ENCODE measurements at regions not wholly inside any gene's neighbourhood (a gene's known extent, or its start where the extent isn't known, plus 50 kb on each side); places are given as distances from the start of the nearest gene placed in this dataset.
"Not testable (repeated sequence)": the region's sequence is repeated elsewhere in the genome, so short reads cannot be mapped to it uniquely, and the experiment has no call there.

- no peak overlapping the region for H3K4me2 ChIP-seq (ENCODE audit: insufficient read depth, low read length)
- no peaks in the 10 kb centered on the region for H4K20me1 ChIP-seq (ENCODE audit: insufficient read depth, low read length)
- H3K4me3 ChIP-seq (ENCODE audit: low read depth in 1 of 2, low read length in 2 of 2): no peak overlapping the region
- H3K27ac ChIP-seq (ENCODE audit: low read length): no peak overlapping the region
- no peak overlapping the region for H3K9ac ChIP-seq (ENCODE audit: low read depth, low read length)
- ATAC-seq (ENCODE audit: insufficient read depth, low read depth): no peak
- H3K27me3 ChIP-seq (ENCODE audit: insufficient read depth, low read length, poor library complexity): no peaks in the 10 kb centered on the region
- H3K9me3 ChIP-seq (ENCODE audit: insufficient read depth, low read length, severe bottlenecking): no peaks in the 10 kb centered on the region
- H3K36me3 ChIP-seq (ENCODE audit: insufficient read depth, low read length): no peaks in the 10 kb centered on the region
- H3K79me2 ChIP-seq (ENCODE audit: insufficient read depth, low read length): no peaks in the 10 kb centered on the region
- no peaks in the 10 kb centered on the region for H3K4me1 ChIP-seq (ENCODE audit: insufficient read depth, low read length)
- DNase-seq: no peak
- no peak overlapping the region for H2AFZ ChIP-seq (ENCODE audit: low read depth, low read length)
- TF ChIP-seq EZH2 (IDR thresholded peaks at IDR 0.05; ENCODE audit: borderline replicate concordance, low read depth, low read length, severe bottlenecking): no peak
- TF ChIP-seq CTCF (IDR thresholded peaks at IDR 0.05; ENCODE audit: borderline replicate concordance, extremely low read depth, low read length, poor library complexity, severe bottlenecking): no peak
Observed at GRCh38 chr3:69628951-69629350, 110.3 kb upstream of the MITF start.

- H3K27me3 ChIP-seq (ENCODE audit: insufficient read depth, low read length, poor library complexity): no peaks in the 10 kb centered on the region
- no peak overlapping the region for H2AFZ ChIP-seq (ENCODE audit: low read depth, low read length)
- H3K4me2 ChIP-seq (ENCODE audit: insufficient read depth, low read length): no peak overlapping the region
- H3K4me3 ChIP-seq (ENCODE audit: low read depth in 1 of 2, low read length in 2 of 2): no peak overlapping the region
- H3K4me1 ChIP-seq (ENCODE audit: insufficient read depth, low read length): no peaks in the 10 kb centered on the region
- H3K79me2 ChIP-seq (ENCODE audit: insufficient read depth, low read length): no peaks in the 10 kb centered on the region
- no peak overlapping the region for H3K27ac ChIP-seq (ENCODE audit: low read length)
- H3K9me3 ChIP-seq (ENCODE audit: insufficient read depth, low read length, severe bottlenecking): no peaks in the 10 kb centered on the region
- H4K20me1 ChIP-seq (ENCODE audit: insufficient read depth, low read length): no peaks in the 10 kb centered on the region
- DNase-seq (no peak), ATAC-seq (ENCODE audit: insufficient read depth, low read depth) (no peak)
- TF ChIP-seq EZH2 (IDR thresholded peaks at IDR 0.05; ENCODE audit: borderline replicate concordance, low read depth, low read length, severe bottlenecking): no peak
- TF ChIP-seq CTCF (IDR thresholded peaks at IDR 0.05; ENCODE audit: borderline replicate concordance, extremely low read depth, low read length, poor library complexity, severe bottlenecking): no peak
- no peak overlapping the region for H3K9ac ChIP-seq (ENCODE audit: low read depth, low read length)
- H3K36me3 ChIP-seq (ENCODE audit: insufficient read depth, low read length): no peaks in the 10 kb centered on the region
Observed at GRCh38 chr3:69613286-69613685, 126.0 kb upstream of the MITF start.

GRCh38 chr3:69612791-69613190 is 126.5 kb upstream of the MITF start:
- no peak overlapping the region for H3K9ac ChIP-seq (ENCODE audit: low read depth, low read length)
- no peaks in the 10 kb centered on the region for H4K20me1 ChIP-seq (ENCODE audit: insufficient read depth, low read length)
- H3K9me3 ChIP-seq (ENCODE audit: insufficient read depth, low read length, severe bottlenecking): no peaks in the 10 kb centered on the region
- no peak overlapping the region for H3K4me2 ChIP-seq (ENCODE audit: insufficient read depth, low read length)
- DNase-seq (no peak), ATAC-seq (ENCODE audit: insufficient read depth, low read depth) (no peak)
- H3K4me3 ChIP-seq (ENCODE audit: low read depth in 1 of 2, low read length in 2 of 2): no peak overlapping the region
- no peaks in the 10 kb centered on the region for H3K4me1 ChIP-seq (ENCODE audit: insufficient read depth, low read length)
- H3K79me2 ChIP-seq (ENCODE audit: insufficient read depth, low read length): no peaks in the 10 kb centered on the region
- H3K27me3 ChIP-seq (ENCODE audit: insufficient read depth, low read length, poor library complexity): no peaks in the 10 kb centered on the region
- TF ChIP-seq CTCF (IDR thresholded peaks at IDR 0.05; ENCODE audit: borderline replicate concordance, extremely low read depth, low read length, poor library complexity, severe bottlenecking) (no peak), EZH2 (IDR thresholded peaks at IDR 0.05; ENCODE audit: borderline replicate concordance, low read depth, low read length, severe bottlenecking) (no peak)
- no peak overlapping the region for H2AFZ ChIP-seq (ENCODE audit: low read depth, low read length)
- H3K36me3 ChIP-seq (ENCODE audit: insufficient read depth, low read length): no peaks in the 10 kb centered on the region
- no peak overlapping the region for H3K27ac ChIP-seq (ENCODE audit: low read length)

GRCh38 chr3:69609566-69609965 is 129.7 kb upstream of the MITF start:
- H3K4me3 ChIP-seq (ENCODE audit: low read depth in 1 of 2, low read length in 2 of 2); H3K9ac ChIP-seq (ENCODE audit: low read depth, low read length); DNase-seq; H2AFZ ChIP-seq (ENCODE audit: low read depth, low read length); H3K27ac ChIP-seq (ENCODE audit: low read length); H3K79me2 ChIP-seq (ENCODE audit: insufficient read depth, low read length); H3K9me3 ChIP-seq (ENCODE audit: insufficient read depth, low read length, severe bottlenecking); H3K4me1 ChIP-seq (ENCODE audit: insufficient read depth, low read length); H3K36me3 ChIP-seq (ENCODE audit: insufficient read depth, low read length); H3K27me3 ChIP-seq (ENCODE audit: insufficient read depth, low read length, poor library complexity); H4K20me1 ChIP-seq (ENCODE audit: insufficient read depth, low read length); ATAC-seq (ENCODE audit: insufficient read depth, low read depth); H3K4me2 ChIP-seq (ENCODE audit: insufficient read depth, low read length): not testable (repeated sequence)

All from DND-41 (cell line).